ENCODE measurements at regions not wholly inside any gene's neighbourhood (a gene's known extent, or its start where the extent isn't known, plus 50 kb on each side); places are given as distances from the start of the nearest gene placed in this dataset.

DNA sequence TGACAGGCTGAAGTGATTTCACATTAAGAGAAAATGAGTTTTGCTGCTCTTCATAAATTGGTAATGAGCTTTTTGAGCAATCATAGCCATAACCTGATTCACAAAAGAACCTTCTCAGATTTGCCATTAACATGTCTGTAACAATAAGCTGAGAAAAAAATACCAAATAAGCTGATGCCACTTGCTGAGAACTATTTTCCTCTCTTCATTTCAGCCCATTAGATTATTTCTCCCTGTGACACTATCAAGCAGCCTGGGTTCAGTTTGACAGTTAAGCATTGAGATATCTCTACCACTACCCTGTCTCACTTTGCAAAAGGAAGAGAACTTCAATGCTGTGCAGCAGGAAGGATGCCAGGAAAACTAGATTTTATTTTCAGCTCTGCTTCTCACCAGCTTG lies 673.9 kb downstream of the TRIB2 start:
- ChIA-PET POLR2A (ENCODE audit: partially characterized antibody) (no interaction called here), CTCF (ENCODE audit: partially characterized antibody) (no interaction called here)
- H4K91ac ChIP-seq (replicated peaks; ENCODE audit: insufficient read length, low read length), result no peak overlapping the region
- no peaks in the 10 kb centered on the region for H3K79me2 ChIP-seq (ENCODE audit: control insufficient read depth in 1 of 2, insufficient read depth in 2 of 2, low read length in 2 of 2)
- no peak overlapping the region for H2AK5ac ChIP-seq (ENCODE audit: low read depth, low read length)
- no peak for DNase-seq (ENCODE audit: low read depth in 1 of 2, low spot score in 2 of 2)
- no peak for FAIRE-seq
- H3K79me1 ChIP-seq (ENCODE audit: low read depth, low read length), result no peaks in the 10 kb centered on the region
- peaks cover 0 to 6% of the 10 kb centered on the region in 2 experiments; a peak in 1 of 4 replicates for H3K9me3 ChIP-seq (ENCODE audit: insufficient read depth in 2 of 2, low read depth in 1 of 2, low read length in 1 of 2)
- H3K4me1 ChIP-seq (replicated peaks in 1 of 4; ENCODE audit: control insufficient read depth in 3 of 4, insufficient read depth in 4 of 4, low read length in 3 of 4), result no peaks in the 10 kb centered on the region
- H3K18ac ChIP-seq (ENCODE audit: extremely low read depth, low read length), result no peak overlapping the region
- no peak for TF ChIP-seq TEAD4 (IDR thresholded peaks at IDR 0.05; ENCODE audit: low read depth, low read length)
- TF ChIP-seq TBP (IDR thresholded peaks at IDR 0.05; ENCODE audit: low read depth, low read length), result no peak
- no peak for TF ChIP-seq HDAC2 (IDR thresholded peaks at IDR 0.05; ENCODE audit: borderline replicate concordance in 1 of 2, low read depth in 2 of 2, low read length in 2 of 2)
- no peak for TF ChIP-seq SP4 (IDR thresholded peaks at IDR 0.05; ENCODE audit: low read length)
- no peak for TF ChIP-seq SP2 (IDR thresholded peaks at IDR 0.05; ENCODE audit: low read length)
- H3K36me3 ChIP-seq (ENCODE audit: control insufficient read depth in 2 of 4, insufficient read depth in 4 of 4, low read length in 3 of 4), result no peaks in the 10 kb centered on the region
- no peak overlapping the region for H2AFZ ChIP-seq (ENCODE audit: low read length)
- no peaks in the 10 kb centered on the region for H3K27me3 ChIP-seq (replicated peaks in 1 of 4; ENCODE audit: control insufficient read depth in 3 of 4, extremely low read depth in 1 of 4, insufficient read depth in 3 of 4, low read length in 3 of 4)
- no peak overlapping the region for H3K4ac ChIP-seq (replicated peaks; ENCODE audit: insufficient read length, low read depth, low read length)
- no peak overlapping the region for H2BK20ac ChIP-seq (ENCODE audit: low read length)
- H2BK5ac ChIP-seq (ENCODE audit: low read depth, low read length), result no peak overlapping the region
- no peak overlapping the region for H3K27ac ChIP-seq (ENCODE audit: low read depth, low read length)
- no peak overlapping the region for H3K4me3 ChIP-seq (ENCODE audit: extremely low read depth in 1 of 4, insufficient read depth in 2 of 4, low read depth in 3 of 4, low read length in 4 of 4)
- H3K56ac ChIP-seq (replicated peaks; ENCODE audit: insufficient read length, low read depth, low read length), result no peak overlapping the region
- H4K5ac ChIP-seq (ENCODE audit: insufficient read length, low read depth, low read length), result no peak overlapping the region
- H4K20me1 ChIP-seq (replicated peaks in 1 of 2; ENCODE audit: control insufficient read depth in 1 of 2, insufficient read depth in 2 of 2, low read length in 2 of 2), result no peaks in the 10 kb centered on the region
- no peak overlapping the region for H2BK15ac ChIP-seq (ENCODE audit: low read length)
- H3K23ac ChIP-seq (ENCODE audit: insufficient read length), result no peak overlapping the region
- no peak overlapping the region for H2BK120ac ChIP-seq (replicated peaks; ENCODE audit: low read depth, low read length)
- no peaks in the 10 kb centered on the region for H3K23me2 ChIP-seq (ENCODE audit: low read depth, low read length)
- H3K4me2 ChIP-seq (ENCODE audit: insufficient read depth in 1 of 2, low read depth in 2 of 2, low read length in 2 of 2), result no peak overlapping the region
- no peak overlapping the region for H4K8ac ChIP-seq (ENCODE audit: extremely low read depth, insufficient read depth, low read length)
- H2BK12ac ChIP-seq (ENCODE audit: low read depth, low read length), result no peak overlapping the region
- no peak overlapping the region for H3K14ac ChIP-seq (ENCODE audit: insufficient read length)
- no peak overlapping the region for H3K9ac ChIP-seq (replicated peaks in 1 of 4; ENCODE audit: extremely low read depth in 1 of 4, low read depth in 3 of 4, low read length in 3 of 4)

Measured in H1 (cell line).